DOHH2 (cell line): ENCODE measurements at regions not wholly inside any gene's neighbourhood (a gene's known extent, or its start where the extent isn't known, plus 50 kb on each side); places are given as distances from the start of the nearest gene placed in this dataset.

Experiments
- H3F3A ChIP-seq: fragments of 200-600 bp; sonication (generic), shearing (Covaris generic); 2 replicates; pipeline ENCODE4 v1.6.0; 2016; ENCODE audit warnings: antibody characterized with exemption, mild to moderate bottlenecking; ENCODE audit not compliant: control insufficient read depth, insufficient read depth
- H3K27ac ChIP-seq: fragments of 200-600 bp; sonication (generic); 2 replicates; pipeline ENCODE4 v1.5.1; 2014; ENCODE audit warnings: low read depth, mild to moderate bottlenecking, low read length, moderate library complexity
- H3K27me3 ChIP-seq: fragments of 200-600 bp; sonication (generic); 2 replicates; pipeline ENCODE4 v1.6.1; 2014; ENCODE audit warnings: mild to moderate bottlenecking, low read length, mixed read lengths; ENCODE audit not compliant: control insufficient read depth
- H3K36me3 ChIP-seq: fragments of 200-600 bp; sonication (generic); 2 replicates; pipeline ENCODE4 v1.6.1; 2014; ENCODE audit warnings: mild to moderate bottlenecking, low read length, moderate library complexity, mixed read lengths; ENCODE audit not compliant: control insufficient read depth
- H3K4me1 ChIP-seq: fragments of 200-600 bp; sonication (generic); 2 replicates; pipeline ENCODE4 v1.6.1; 2014; ENCODE audit warnings: mild to moderate bottlenecking, low read length, mixed read lengths; ENCODE audit not compliant: control insufficient read depth
- H3K4me2 ChIP-seq: fragments of 200-600 bp; sonication (generic); 2 replicates; pipeline ENCODE4 v1.6.0; 2014; ENCODE audit warnings: mild to moderate bottlenecking, low read length, moderate library complexity
- H3K4me3 ChIP-seq: fragments of 200-600 bp; sonication (generic); 2 replicates; pipeline ENCODE4 v1.5.1; 2014; ENCODE audit warnings: mild to moderate bottlenecking, low read length, mixed read lengths
- H3K79me2 ChIP-seq: fragments of 200-600 bp; sonication (generic); 2 replicates; pipeline ENCODE4 v1.6.1; 2014; ENCODE audit warnings: mild to moderate bottlenecking, low read length, mixed read lengths; ENCODE audit not compliant: control insufficient read depth
- H3K9me2 ChIP-seq: fragments of 200-600 bp; sonication (generic); replicated peaks from 2 replicates; pipeline ENCODE4 v1.6.1; 2014; ENCODE audit warnings: mild to moderate bottlenecking, low read length, mixed read lengths; ENCODE audit not compliant: control insufficient read depth
- H3K9me3 ChIP-seq: fragments of 200-600 bp; sonication (generic); 2 replicates; pipeline ENCODE4 v1.6.1; 2014; ENCODE audit warnings: antibody characterized with exemption, low read length, mixed read lengths; ENCODE audit not compliant: control insufficient read depth, insufficient read depth
- H4K20me1 ChIP-seq: fragments of 200-600 bp; sonication (generic); 2 replicates; pipeline ENCODE4 v1.6.0; 2014; ENCODE audit warnings: low read depth, mild to moderate bottlenecking, antibody characterized with exemption, low read length, moderate library complexity; ENCODE audit not compliant: control insufficient read depth, insufficient read depth
- EZH2phosphoT487 ChIP-seq: fragments of 200-600 bp; sonication (generic); IDR thresholded peaks from 2 replicates; pipeline ENCODE4 v1.6.1; 2017; ENCODE audit warnings: borderline replicate concordance, mild to moderate bottlenecking, antibody characterized with exemption, low read length, moderate library complexity, mixed read lengths
- TF ChIP-seq, protein P1 (sequence below): fragments of 200-600 bp; sonication (generic); IDR thresholded peaks from one replicate; pipeline ENCODE4 v1.5.1; 2014; ENCODE audit warnings: antibody characterized with exemption, mild to moderate bottlenecking, low read depth, low read length; ENCODE audit not compliant: poor library complexity, severe bottlenecking

GRCh38 chr22:44389926-44390612, 77.3 kb upstream of the SHISAL1 start:
- Histone ChIP-seq H3F3A (no peaks in the 10 kb centered on the region), H3K27ac (no peak overlapping the region), H3K9me3 (no peaks in the 10 kb centered on the region), H3K36me3 (no peaks in the 10 kb centered on the region), H3K9me2 (no peaks in the 10 kb centered on the region), H3K4me1 (no peaks in the 10 kb centered on the region), H3K4me2 (no peak overlapping the region), H3K27me3 (no peaks in the 10 kb centered on the region), H3K4me3 (no peak overlapping the region), H3K79me2 (no peaks in the 10 kb centered on the region), H4K20me1 (no peaks in the 10 kb centered on the region)
- no peak for TF ChIP-seq EZH2phosphoT487
- TF ChIP-seq, protein P1, sequence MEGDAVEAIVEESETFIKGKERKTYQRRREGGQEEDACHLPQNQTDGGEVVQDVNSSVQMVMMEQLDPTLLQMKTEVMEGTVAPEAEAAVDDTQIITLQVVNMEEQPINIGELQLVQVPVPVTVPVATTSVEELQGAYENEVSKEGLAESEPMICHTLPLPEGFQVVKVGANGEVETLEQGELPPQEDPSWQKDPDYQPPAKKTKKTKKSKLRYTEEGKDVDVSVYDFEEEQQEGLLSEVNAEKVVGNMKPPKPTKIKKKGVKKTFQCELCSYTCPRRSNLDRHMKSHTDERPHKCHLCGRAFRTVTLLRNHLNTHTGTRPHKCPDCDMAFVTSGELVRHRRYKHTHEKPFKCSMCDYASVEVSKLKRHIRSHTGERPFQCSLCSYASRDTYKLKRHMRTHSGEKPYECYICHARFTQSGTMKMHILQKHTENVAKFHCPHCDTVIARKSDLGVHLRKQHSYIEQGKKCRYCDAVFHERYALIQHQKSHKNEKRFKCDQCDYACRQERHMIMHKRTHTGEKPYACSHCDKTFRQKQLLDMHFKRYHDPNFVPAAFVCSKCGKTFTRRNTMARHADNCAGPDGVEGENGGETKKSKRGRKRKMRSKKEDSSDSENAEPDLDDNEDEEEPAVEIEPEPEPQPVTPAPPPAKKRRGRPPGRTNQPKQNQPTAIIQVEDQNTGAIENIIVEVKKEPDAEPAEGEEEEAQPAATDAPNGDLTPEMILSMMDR, result no peak

DNA sequence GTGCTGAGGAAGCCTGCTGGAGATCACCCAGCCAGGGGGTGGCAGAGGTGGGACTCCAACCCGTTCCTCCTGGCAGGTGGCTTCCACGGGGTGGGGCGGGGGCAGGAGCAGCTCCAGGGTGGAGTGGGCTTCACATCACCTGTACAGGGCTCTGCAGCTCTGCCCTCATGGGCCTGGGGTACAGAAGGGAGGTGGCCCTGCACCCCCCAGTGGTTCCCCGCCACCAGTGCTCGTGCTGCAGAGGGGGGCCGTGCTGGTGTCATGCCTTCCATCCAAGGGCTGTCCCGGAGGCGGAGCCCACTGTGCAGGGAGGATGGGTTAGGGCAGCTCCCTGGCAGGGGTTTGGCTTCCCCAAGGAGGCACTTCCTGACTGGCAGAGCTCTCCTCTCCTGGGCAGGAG, 76.4 kb upstream of the SHISAL1 start:
- H3K9me2 ChIP-seq, result no peaks in the 10 kb centered on the region
- H4K20me1 ChIP-seq, result no peaks in the 10 kb centered on the region
- H3K4me1 ChIP-seq, result no peaks in the 10 kb centered on the region
- H3K36me3 ChIP-seq, result no peaks in the 10 kb centered on the region
- H3K27me3 ChIP-seq, result no peaks in the 10 kb centered on the region
- H3K27ac ChIP-seq, result no peak overlapping the region
- TF ChIP-seq, protein P1, result no peak
- TF ChIP-seq EZH2phosphoT487, result no peak
- H3F3A ChIP-seq, result no peaks in the 10 kb centered on the region
- H3K79me2 ChIP-seq, result no peaks in the 10 kb centered on the region
- no peaks in the 10 kb centered on the region for H3K9me3 ChIP-seq
- H3K4me2 ChIP-seq, result no peak overlapping the region
- no peak overlapping the region for H3K4me3 ChIP-seq

DNA sequence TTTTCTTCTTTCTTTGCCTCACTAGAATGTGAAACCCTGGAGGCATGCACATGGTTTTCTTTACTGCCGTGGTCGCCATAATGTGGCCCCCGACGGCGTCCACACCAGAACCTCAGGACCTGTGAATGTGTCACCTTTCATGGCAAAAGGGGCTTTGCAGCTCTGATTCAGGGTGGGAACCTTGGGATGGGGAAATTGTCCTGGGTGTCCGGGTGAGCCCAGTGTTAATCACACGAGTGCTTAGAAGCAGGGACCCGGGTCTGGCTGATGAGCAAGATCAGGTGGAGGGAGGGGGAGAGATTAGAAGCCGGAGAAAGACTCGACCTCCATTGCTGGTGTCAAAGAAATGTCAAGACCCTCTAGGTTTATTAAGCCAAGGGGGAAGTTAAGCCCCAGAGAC, 74.7 kb upstream of the SHISAL1 start:
- no peaks in the 10 kb centered on the region for H4K20me1 ChIP-seq
- no peaks in the 10 kb centered on the region for H3K4me1 ChIP-seq
- no peaks in the 10 kb centered on the region for H3K27me3 ChIP-seq
- no peaks in the 10 kb centered on the region for H3K36me3 ChIP-seq
- no peaks in the 10 kb centered on the region for H3F3A ChIP-seq
- H3K79me2 ChIP-seq, result no peaks in the 10 kb centered on the region
- no peak overlapping the region for H3K4me2 ChIP-seq
- no peaks in the 10 kb centered on the region for H3K9me2 ChIP-seq
- H3K4me3 ChIP-seq, result no peak overlapping the region
- no peaks in the 10 kb centered on the region for H3K9me3 ChIP-seq
- TF ChIP-seq, protein P1, result no peak
- no peak for TF ChIP-seq EZH2phosphoT487
- H3K27ac ChIP-seq, result no peak overlapping the region
